HEK293 (cell line): ENCODE measurements at regions not wholly inside any gene's neighbourhood (a gene's known extent, or its start where the extent isn't known, plus 50 kb on each side); places are given as distances from the start of the nearest gene placed in this dataset.

ENCODE experiments used
- CTCF ChIP-seq: fragments of 450-650 bp; formaldehyde crosslinking; IDR thresholded peaks from 2 replicates; pipeline ENCODE4 v1.5.1; 2016; ENCODE audit warnings: missing biosample characterization, missing genetic modification characterization
- GLIS1 ChIP-seq: fragments of 450-650 bp; formaldehyde crosslinking; IDR thresholded peaks from 2 replicates; pipeline ENCODE4 v1.5.1; 2016; ENCODE audit warnings: missing biosample characterization, missing genetic modification characterization
- KLF10 ChIP-seq: fragments of 450-650 bp; IDR thresholded peaks from 2 replicates; pipeline ENCODE4 v1.5.1; 2018; ENCODE audit warnings: missing biosample characterization, mild to moderate bottlenecking, missing genetic modification characterization
- SP2 ChIP-seq: fragments of 450-650 bp; formaldehyde crosslinking; IDR thresholded peaks from 2 replicates; pipeline ENCODE4 v1.5.1; 2016; ENCODE audit warnings: missing biosample characterization, missing genetic modification characterization
- SP7 ChIP-seq: fragments of 450-650 bp; formaldehyde crosslinking; IDR thresholded peaks from 2 replicates; pipeline ENCODE4 v1.5.1; 2016; ENCODE audit warnings: missing biosample characterization, missing genetic modification characterization
- ZBTB1 ChIP-seq: fragments of 450-650 bp; formaldehyde crosslinking; IDR thresholded peaks from 2 replicates; pipeline ENCODE4 v1.5.1; 2016; ENCODE audit warnings: missing biosample characterization, missing genetic modification characterization
- ZBTB17 ChIP-seq: fragments of 450-650 bp; formaldehyde crosslinking; IDR thresholded peaks from 2 replicates; pipeline ENCODE4 v1.5.1; 2016; ENCODE audit warnings: missing biosample characterization, missing genetic modification characterization
- ZNF121 ChIP-seq: fragments of 450-650 bp; formaldehyde crosslinking; IDR thresholded peaks from 2 replicates; pipeline ENCODE4 v1.5.1; 2016; ENCODE audit warnings: missing biosample characterization, missing genetic modification characterization
- ZNF16 ChIP-seq: fragments of 450-650 bp; formaldehyde crosslinking; IDR thresholded peaks from 2 replicates; pipeline ENCODE4 v1.5.1; 2016; ENCODE audit warnings: low read depth, missing biosample characterization, missing genetic modification characterization

GRCh38 chr3:150278195-150278594, 129.9 kb upstream of the TSC22D2 start:
- TF ChIP-seq KLF10 (tag by site-specific recombination) (no peak), GLIS1 (no peak), SP2 (no peak), ZNF16 (tag by site-specific recombination) (no peak), ZBTB1 (tag by site-specific recombination) (no peak), ZNF121 (tag by site-specific recombination) (no peak), CTCF (tag by site-specific recombination) (no peak), SP7 (tag by site-specific recombination) (no peak), ZBTB17 (tag by site-specific recombination) (no peak)
